Ureter (tissue), 1 donor: ENCODE measurements at regions not wholly inside any gene's neighbourhood (a gene's known extent, or its start where the extent isn't known, plus 50 kb on each side); places are given as distances from the start of the nearest gene placed in this dataset.
"Not testable (repeated sequence)": the region's sequence is repeated elsewhere in the genome, so short reads cannot be mapped to it uniquely, and the experiment has no call there.

Source experiments
- DNase-seq: peaks from one replicate; pipeline ENCODE4 v3.0.0-alpha.2; 2020; ENCODE audit warnings: low spot score
- donor health status: DM: yes; HTN: yes; CAD: no.

GRCh38 chr7:56219017-56219416 lies 102.8 kb upstream of the NUPR2 start:
- DNase-seq = no peak

DNA sequence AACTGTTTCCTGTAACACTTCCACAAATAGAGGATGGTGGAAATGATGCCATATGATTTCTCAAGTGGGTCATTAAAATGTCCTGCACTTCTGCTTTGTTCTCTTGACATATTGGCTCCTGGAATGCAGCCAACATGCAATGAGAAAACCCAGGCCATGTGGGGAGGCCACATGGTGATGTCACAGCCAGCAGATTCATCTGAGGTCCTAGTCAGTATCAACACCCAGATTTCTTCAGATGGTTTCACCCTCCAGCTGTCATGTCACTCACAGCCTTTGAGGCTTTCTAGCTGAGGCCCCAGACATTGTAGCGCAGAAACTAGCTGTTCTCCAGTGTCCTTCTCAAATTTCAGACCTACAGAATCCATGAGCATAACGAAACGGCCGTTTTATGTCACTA lies 102.3 kb upstream of the NUPR2 start:
- no peak for DNase-seq

DNA sequence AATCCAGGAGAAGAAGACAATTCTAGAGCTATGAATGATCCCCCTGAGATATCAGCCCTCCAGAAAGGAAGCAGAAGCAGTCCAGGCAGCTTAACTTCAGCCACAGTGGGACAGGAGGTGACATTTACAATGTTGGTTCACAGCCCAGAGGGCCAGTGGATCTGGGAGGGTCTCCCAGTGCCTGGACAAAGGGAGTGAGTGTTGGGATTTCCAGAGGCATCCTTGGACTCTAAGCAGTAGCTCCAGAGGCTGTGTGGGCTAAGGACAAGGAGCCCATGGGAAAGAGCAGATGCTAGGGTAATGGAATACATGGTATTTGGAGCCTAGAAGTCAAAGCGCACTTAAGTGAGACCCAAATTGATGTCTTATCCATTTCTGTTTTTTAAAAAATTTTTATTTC lies 97.4 kb upstream of the NUPR2 start:
- DNase-seq = no peak

DNA sequence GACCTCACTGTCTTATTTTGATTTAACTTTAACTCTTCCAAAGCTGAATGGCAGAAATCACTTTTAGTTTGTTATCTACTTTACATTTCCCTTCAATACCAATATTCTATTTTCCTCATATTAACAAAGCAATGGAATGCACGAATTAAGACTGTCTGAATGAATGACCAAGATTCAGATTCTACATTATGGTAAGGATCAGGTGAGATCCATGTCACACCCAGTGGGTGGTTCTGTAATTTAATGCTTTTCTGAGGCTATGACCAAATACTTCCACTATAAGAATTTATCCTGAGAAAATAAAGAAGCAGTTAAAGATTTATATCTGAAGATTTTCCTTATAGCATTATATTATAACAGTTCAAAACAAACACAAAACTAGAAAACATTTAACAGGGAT lies 90.2 kb upstream of the NUPR2 start:
- DNase-seq = no peak

DNA sequence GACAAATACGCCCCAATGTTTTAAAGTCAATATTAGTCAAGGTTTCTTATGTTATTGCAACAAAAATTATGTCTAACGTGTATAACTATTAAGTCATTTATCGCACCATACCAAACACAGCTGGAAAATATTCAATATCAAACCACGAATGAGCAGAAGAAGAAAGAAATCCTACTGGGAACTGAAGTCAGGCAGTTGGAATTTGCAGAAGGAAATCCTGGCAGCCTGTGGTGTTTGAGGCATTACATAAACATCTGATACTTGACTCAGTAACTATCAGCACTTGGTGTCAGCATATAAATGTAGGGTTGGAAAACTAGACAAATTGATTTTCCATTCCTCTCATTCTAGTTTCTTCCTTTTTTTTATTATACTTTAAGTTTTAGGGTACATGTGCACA lies 83.4 kb upstream of the NUPR2 start:
- no peak for DNase-seq

- DNase-seq = not testable (repeated sequence)
Observed at GRCh38 chr7:56196195-56196594, 80.0 kb upstream of the NUPR2 start.

DNA sequence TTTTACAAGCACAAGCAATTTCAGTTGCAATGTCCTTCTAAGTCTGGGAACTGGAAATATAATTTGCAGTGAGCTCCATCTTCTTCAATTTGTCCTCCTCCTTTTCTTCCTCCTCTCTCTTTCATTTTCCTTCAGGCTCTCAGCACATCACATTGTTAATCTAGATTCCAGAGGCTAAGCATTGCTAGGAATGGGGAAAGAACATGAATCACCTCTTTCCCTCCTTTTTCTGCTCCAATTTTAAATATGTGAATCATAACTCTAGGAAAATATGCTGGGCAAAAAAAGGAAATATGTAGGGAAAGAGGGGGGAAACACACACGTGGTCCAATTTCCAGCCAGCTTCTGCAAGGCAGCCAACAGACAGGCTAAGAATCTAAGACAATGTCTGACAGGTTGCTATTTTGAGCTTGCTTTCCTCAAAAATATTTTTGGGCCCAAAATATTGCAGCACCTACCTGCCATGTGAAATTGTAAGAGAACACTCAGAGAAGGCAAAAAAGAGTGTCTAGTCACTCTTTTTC lies 72.7 kb upstream of the NUPR2 start:
- DNase-seq = no peak

GRCh38 chr7:56188376-56188775 lies 72.2 kb upstream of the NUPR2 start:
- no peak for DNase-seq

DNA sequence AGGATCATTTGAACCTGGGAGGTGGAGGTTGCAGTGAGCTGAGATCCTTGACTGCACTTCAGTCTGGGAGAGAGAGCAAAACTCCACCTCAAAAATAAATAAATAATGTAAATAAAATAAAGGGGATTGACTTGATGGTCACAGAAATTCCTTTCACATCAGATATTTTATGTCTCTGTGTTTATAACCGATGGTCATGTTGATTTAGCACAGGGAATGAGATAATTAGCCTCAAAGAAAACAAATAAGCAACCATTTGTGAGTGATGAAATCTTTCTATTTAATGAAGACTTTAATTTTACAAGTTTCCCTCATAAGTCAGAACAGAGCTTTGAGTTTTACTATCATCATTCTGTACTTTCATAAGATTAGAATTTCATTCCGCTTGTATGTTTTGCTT lies 64.8 kb upstream of the NUPR2 start:
- no peak for DNase-seq

DNA sequence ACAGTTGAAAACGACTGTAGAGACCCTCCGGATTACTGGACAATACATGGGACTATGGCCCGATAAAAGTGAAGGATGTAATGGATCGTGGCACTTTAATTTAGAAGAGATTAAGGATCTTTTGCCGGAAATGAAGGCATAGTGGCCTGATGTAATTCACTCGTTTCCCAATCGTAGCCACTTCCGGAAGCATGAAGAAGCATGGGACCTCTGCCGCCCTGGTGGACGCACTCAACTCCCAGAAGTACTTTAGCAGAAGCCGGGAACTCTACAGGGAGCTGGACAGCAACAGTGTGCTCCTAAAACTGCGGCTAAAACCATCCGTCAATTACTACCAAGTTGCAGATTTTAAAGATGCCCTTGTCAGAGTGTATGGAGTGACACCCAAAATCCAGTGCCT lies 59.6 kb upstream of the NUPR2 start:
- DNase-seq = no peak

DNA sequence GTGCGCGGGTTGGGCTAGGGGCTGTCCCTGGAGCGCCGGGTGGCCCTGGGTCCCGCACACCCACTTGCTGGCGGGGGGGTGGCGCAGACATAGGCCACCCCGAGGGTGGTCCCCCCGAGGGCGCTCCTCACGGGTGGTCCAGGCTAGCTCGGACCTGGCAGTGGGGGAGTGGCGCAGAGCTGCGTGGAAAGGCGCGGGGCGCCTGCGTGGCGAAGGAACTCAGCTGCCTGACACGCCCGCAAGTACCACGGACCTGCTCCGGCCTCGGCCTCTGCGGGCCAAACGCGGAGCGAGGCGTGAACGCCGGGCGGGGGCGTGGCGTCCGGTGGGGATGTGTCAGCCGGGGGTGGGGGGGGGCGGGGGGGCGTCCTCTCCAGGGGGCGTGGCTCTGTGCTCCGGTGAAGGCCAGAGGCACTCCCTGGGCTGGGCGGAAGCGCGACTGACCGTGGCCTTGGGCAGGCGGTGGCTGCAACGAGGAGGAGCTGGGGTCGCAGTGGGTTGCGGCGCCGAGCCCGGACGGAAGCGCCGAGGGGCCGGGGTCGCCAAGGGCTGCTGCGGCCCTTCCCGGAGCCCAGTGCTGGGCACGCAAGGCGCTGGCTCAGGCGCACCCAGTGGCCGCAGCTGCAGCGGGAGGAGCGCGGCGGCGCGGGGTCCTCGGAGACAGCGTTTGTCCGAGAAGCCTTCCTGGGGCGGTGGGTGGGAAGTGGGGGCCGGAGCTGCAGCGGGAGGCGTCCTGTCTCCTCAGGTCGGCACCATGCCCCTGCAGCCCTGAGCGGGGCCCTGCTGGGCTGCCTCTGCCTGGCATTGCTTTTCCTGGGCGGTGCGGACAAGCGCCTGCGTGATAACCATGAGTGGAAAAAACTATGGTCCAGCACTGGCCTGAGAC lies 58.9 kb upstream of the NUPR2 start:
- DNase-seq = peak; percentile 44

DNA sequence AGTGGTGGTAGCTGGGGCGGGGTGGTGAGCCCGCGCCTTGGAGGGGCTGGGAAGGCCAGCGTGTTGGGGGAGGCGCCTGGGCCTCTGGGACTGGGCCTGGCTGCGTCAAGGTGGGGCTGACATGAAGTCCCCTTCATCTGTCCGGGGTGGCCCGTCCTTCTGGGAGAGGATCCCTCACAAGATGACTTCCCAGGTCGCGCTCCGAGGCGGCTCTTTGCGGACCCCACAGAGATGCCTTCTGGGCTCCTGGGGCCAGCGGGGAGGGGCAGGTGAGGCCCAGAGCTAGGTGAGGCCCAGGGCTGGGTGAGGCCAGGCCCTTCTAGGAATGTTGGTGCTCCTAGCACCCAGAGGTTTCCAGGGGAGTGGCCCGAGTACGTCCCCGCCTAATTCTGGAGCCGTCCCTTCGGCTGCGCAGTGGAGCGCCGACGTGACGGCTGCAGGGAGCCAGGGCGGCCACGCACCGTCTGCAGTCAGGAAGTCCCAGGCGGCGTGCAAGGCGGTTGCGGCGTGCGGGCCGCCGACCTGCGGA lies 58.2 kb upstream of the NUPR2 start:
- no peak for DNase-seq
